Spleen (tissue), 11 donors: ENCODE measurements at regions not wholly inside any gene's neighbourhood (a gene's known extent, or its start where the extent isn't known, plus 50 kb on each side); places are given as distances from the start of the nearest gene placed in this dataset.

Experiments
- DNase-seq: peaks from one replicate; pipeline ENCODE4 v3.0.0-alpha.2; 2020
- H3K27ac ChIP-seq, 8 donors: fragments of 200-600 bp; sonication (generic) in 7 of 8; 1 replicate in 4 of 8; 2 replicates in 4 of 8; pipeline versions ENCODE4 v1.5.0 to v1.8.0; 2016 to 2021; ENCODE audit warnings: inconsistent platforms in 4 of 8, mild to moderate bottlenecking in 4 of 8, moderate library complexity in 1 of 8
- H3K27me3 ChIP-seq, 7 donors: fragments of 200-600 bp; sonication (generic) in 6 of 7; replicated peaks in 1 of 7; 1 replicate in 4 of 7; 2 replicates in 3 of 7; pipeline versions ENCODE4 v1.5.0 to v1.8.0; 2016 to 2021; ENCODE audit warnings: inconsistent platforms in 3 of 7, mild to moderate bottlenecking in 1 of 7
- H3K36me3 ChIP-seq, 6 donors: fragments of 200-600 bp; sonication (generic) in 5 of 6; 1 replicate in 4 of 6; 2 replicates in 2 of 6; pipeline versions ENCODE4 v1.5.0 to v1.8.0; 2016 to 2021; ENCODE audit warnings: inconsistent platforms in 2 of 6
- H3K4me1 ChIP-seq, 6 donors: fragments of 200-600 bp; sonication (generic) in 5 of 6; 1 replicate in 3 of 6; 2 replicates in 3 of 6; pipeline versions ENCODE4 v1.5.0 to v1.8.0; 2016 to 2021; ENCODE audit warnings: inconsistent platforms in 3 of 6
- H3K4me3 ChIP-seq, 8 donors: fragments of 200-600 bp; sonication (generic) in 7 of 8; 1 replicate in 4 of 8; 2 replicates in 4 of 8; pipeline versions ENCODE4 v1.5.0 to v1.8.0; 2016 to 2021; ENCODE audit warnings: inconsistent platforms in 4 of 8, mild to moderate bottlenecking in 4 of 8, moderate library complexity in 2 of 8
- H3K9me3 ChIP-seq, 8 donors: fragments of 200-600 bp; sonication (generic) in 7 of 8; 1 replicate in 4 of 8; 2 replicates in 4 of 8; pipeline versions ENCODE4 v1.5.0 to v1.8.0; 2016 to 2021; ENCODE audit warnings: inconsistent platforms in 4 of 8
- CTCF ChIP-seq, 11 experiments: fragments of 200-600 bp in 7 of 11; fragments of 450-650 bp in 4 of 11; sonication (generic) in 4 of 11; IDR thresholded peaks in 8 of 11; conservative IDR thresholded peaks in 3 of 11; 1 replicate in 7 of 11; 2 replicates in 4 of 11; pipeline versions ENCODE4 v1.4.0 to v1.8.0; 2016 to 2021; ENCODE audit warnings: antibody characterized with exemption in 11 of 11, inconsistent platforms in 4 of 11, mild to moderate bottlenecking in 1 of 11
- POLR2A ChIP-seq, 3 donors: fragments of 450-650 bp; IDR thresholded peaks; one replicate each; pipeline ENCODE4 v1.5.1; 2017; ENCODE audit warnings: antibody characterized with exemption in 3 of 3, mild to moderate bottlenecking in 1 of 3
- POLR2AphosphoS5 ChIP-seq, 3 donors: sonication (generic); formaldehyde crosslinking; IDR thresholded peaks; one replicate each; pipeline ENCODE4 v1.5.1; 2017; ENCODE audit warnings: antibody characterized with exemption in 3 of 3
- WGBS, 5 donors: extraction: QIAGEN DNeasy Blood & Tissue Kit in 3 of 5; methylation state at CpG; one replicate each; pipeline versions ENCODE4 v1.1.5 to v1.1.7; 2013 to 2018; 5-methylcytosine and 5-hydroxymethylcytosine counted together
- intact Hi-C: fragments of 100-400 bp; cut with DNase I; formaldehyde crosslinking; loops from one replicate; pipeline ENCODE4 v1.15.0; 2023; ENCODE audit warnings: low total_unique reads
- donor health status: healthy with polysubstance abuse.
- donor health status: DM: no; HTN: no; CAD: no; lungs with moderate emphysema.
- donor health status: DM: no; HTN: no; CAD: no.
- donor health status: Bipolar disorder and iron deficiency.
- donor health status: healthy.
- donor health status: DM: no; HTN: no; CAD: no.
- donor health status: DM: yes; HTN: yes; CAD: no.

GRCh38 chr5:34541067-34541466, 115.1 kb upstream of the RAI14 start:
- DNase-seq = no peak
- TF ChIP-seq POLR2AphosphoS5 (IDR thresholded peaks at IDR 0.05) (no peak), CTCF (IDR thresholded peaks at IDR 0.05 in 8 of 11, conservative IDR thresholded peaks at IDR 0.05 in 3 of 11) (no peak), POLR2A (IDR thresholded peaks at IDR 0.05) (no peak)
- intact Hi-C loops = no loop called here
- 81 to 94% (median 88%) methylated on average over 4 of the region's 4 CpGs for WGBS, 5 donors
- Histone ChIP-seq H3K4me1 (no peaks in the 10 kb centered on the region), H3K27me3 (peaks cover 0 to 15% (median 0%) of the 10 kb centered on the region in 7 donors), H3K9me3 (peaks cover 0 to 27% (median 21%) of the 10 kb centered on the region in 8 donors), H3K36me3 (no peaks in the 10 kb centered on the region), H3K4me3 (no peak overlapping the region), H3K27ac (no peak overlapping the region)

- Histone ChIP-seq H3K27ac (no peak overlapping the region), H3K4me1 (no peaks in the 10 kb centered on the region), H3K4me3 (no peak overlapping the region), H3K27me3 (peaks cover 0 to 15% (median 0%) of the 10 kb centered on the region in 7 donors), H3K36me3 (no peaks in the 10 kb centered on the region), H3K9me3 (peaks cover 0 to 44% (median 36%) of the 10 kb centered on the region in 8 donors)
- no peak for TF ChIP-seq POLR2A (IDR thresholded peaks at IDR 0.05)
- no peak for TF ChIP-seq POLR2AphosphoS5 (IDR thresholded peaks at IDR 0.05)
- TF ChIP-seq CTCF (IDR thresholded peaks at IDR 0.05 in 8 of 11, conservative IDR thresholded peaks at IDR 0.05 in 3 of 11) = no peak
- 58 to 75% (median 68%) methylated on average over 1 of the region's 1 CpG for WGBS, 5 donors
- no peak for DNase-seq
- intact Hi-C loops = no loop called here
These were observed 113.3 kb upstream of the RAI14 start for GRCh38 chr5:34542818-34543217.

- H3K9me3 ChIP-seq = peaks cover 0 to 47% (median 36%) of the 10 kb centered on the region in 8 donors
- DNase-seq = no peak
- H3K36me3 ChIP-seq = no peaks in the 10 kb centered on the region
- TF ChIP-seq POLR2A (IDR thresholded peaks at IDR 0.05) = no peak
- no peak for TF ChIP-seq POLR2AphosphoS5 (IDR thresholded peaks at IDR 0.05)
- no peak for TF ChIP-seq CTCF (IDR thresholded peaks at IDR 0.05 in 8 of 11, conservative IDR thresholded peaks at IDR 0.05 in 3 of 11)
- intact Hi-C loops = no loop called here
- 0 to 45% (median 44%) methylated on average over 1 of the region's 1 CpG for WGBS, 5 donors
- H3K27me3 ChIP-seq = peaks cover 0 to 15% (median 0%) of the 10 kb centered on the region in 7 donors
- H3K4me3 ChIP-seq = no peak overlapping the region
- H3K27ac ChIP-seq = no peak overlapping the region
- H3K4me1 ChIP-seq = no peaks in the 10 kb centered on the region
These were observed 112.4 kb upstream of the RAI14 start for GRCh38 chr5:34543687-34544086.

GRCh38 chr5:34544403-34544802, 111.7 kb upstream of the RAI14 start:
- DNase-seq = no peak
- no peaks in the 10 kb centered on the region for H3K4me1 ChIP-seq
- intact Hi-C loops = no loop called here

More at GRCh38 chr5:34544403-34544802, 111.7 kb upstream of the RAI14 start:
- Histone ChIP-seq H3K27ac (no peak overlapping the region), H3K9me3 (peaks cover 0 to 47% (median 36%) of the 10 kb centered on the region in 8 donors), H3K4me3 (no peak overlapping the region), H3K36me3 (no peaks in the 10 kb centered on the region), H3K27me3 (peaks cover 0 to 15% (median 0%) of the 10 kb centered on the region in 7 donors)
- TF ChIP-seq CTCF (IDR thresholded peaks at IDR 0.05 in 8 of 11, conservative IDR thresholded peaks at IDR 0.05 in 3 of 11) (no peak), POLR2AphosphoS5 (IDR thresholded peaks at IDR 0.05) (no peak), POLR2A (IDR thresholded peaks at IDR 0.05) (no peak)
- 68 to 83% (median 74%) methylated on average over 1 of the region's 1 CpG for WGBS, 5 donors
